ENCODE measurements at regions not wholly inside any gene's neighbourhood (a gene's known extent, or its start where the extent isn't known, plus 50 kb on each side); places are given as distances from the start of the nearest gene placed in this dataset.

- H3K27ac ChIP-seq, result peak overlapping the region; percentile 87
- no peaks in the 10 kb centered on the region for H3K36me3 ChIP-seq (ENCODE audit: insufficient read depth, low read length)
- no peaks in the 10 kb centered on the region for H3K9me3 ChIP-seq (ENCODE audit: low read depth, low read length)
- TF ChIP-seq EZH2 (IDR thresholded peaks at IDR 0.05) (no peak), POLR2AphosphoS5 (IDR thresholded peaks at IDR 0.05; ENCODE audit: borderline replicate concordance, low read depth, low read length) (no peak), FOXP2 (optimal IDR thresholded peaks at IDR 0.05; ENCODE audit: control extremely low read depth, extremely low read length, insufficient read depth) (no peak)
- H3K4me3 ChIP-seq, result peak overlapping the region; percentile 23; the same call in 1 of the 2 replicates
- no peak for DNase-seq (ENCODE audit: low read depth, low spot score)
- no peak overlapping the region for H3K9ac ChIP-seq (ENCODE audit: insufficient read length)
Measured at GRCh38 chr18:43392168-43392567, 114.9 kb upstream of the SYT4 start.

GRCh38 chr18:43393174-43393573 is 115.9 kb upstream of the SYT4 start:
- no peak for DNase-seq (ENCODE audit: low read depth, low spot score)
- Histone ChIP-seq H3K27ac (peak overlapping the region; percentile 87), H3K36me3 (ENCODE audit: insufficient read depth, low read length) (no peaks in the 10 kb centered on the region), H3K4me3 (no peak overlapping the region), H3K9ac (ENCODE audit: insufficient read length) (no peak overlapping the region), H3K9me3 (ENCODE audit: low read depth, low read length) (no peaks in the 10 kb centered on the region)
- TF ChIP-seq POLR2AphosphoS5 (IDR thresholded peaks at IDR 0.05; ENCODE audit: borderline replicate concordance, low read depth, low read length) (no peak), EZH2 (IDR thresholded peaks at IDR 0.05) (no peak), FOXP2 (optimal IDR thresholded peaks at IDR 0.05; ENCODE audit: control extremely low read depth, extremely low read length, insufficient read depth) (no peak)

GRCh38 chr18:43396266-43396665 is 119.0 kb upstream of the SYT4 start:
- no peaks in the 10 kb centered on the region for H3K9me3 ChIP-seq (ENCODE audit: low read depth, low read length)
- H3K9ac ChIP-seq (ENCODE audit: insufficient read length), result peak overlapping the region; percentile 60
- DNase-seq (ENCODE audit: low read depth, low spot score), result no peak
- H3K4me3 ChIP-seq, result 0 out of 2 replicates have a peak overlapping the region, but pooled peaks have one; percentile 30
- TF ChIP-seq FOXP2 (optimal IDR thresholded peaks at IDR 0.05; ENCODE audit: control extremely low read depth, extremely low read length, insufficient read depth) (no peak), EZH2 (IDR thresholded peaks at IDR 0.05) (no peak), POLR2AphosphoS5 (IDR thresholded peaks at IDR 0.05; ENCODE audit: borderline replicate concordance, low read depth, low read length) (no peak)
- no peaks in the 10 kb centered on the region for H3K36me3 ChIP-seq (ENCODE audit: insufficient read depth, low read length)
- H3K27ac ChIP-seq, result peak overlapping the region; percentile 85

GRCh38 chr18:43398601-43399000 is 121.3 kb upstream of the SYT4 start:
- Histone ChIP-seq H3K9me3 (ENCODE audit: low read depth, low read length) (no peaks in the 10 kb centered on the region), H3K27ac (no peak overlapping the region), H3K36me3 (ENCODE audit: insufficient read depth, low read length) (no peaks in the 10 kb centered on the region), H3K9ac (ENCODE audit: insufficient read length) (no peak overlapping the region), H3K4me3 (no peak overlapping the region)
- DNase-seq (ENCODE audit: low read depth, low spot score), result no peak
- TF ChIP-seq EZH2 (IDR thresholded peaks at IDR 0.05), result no peak
- no peak for TF ChIP-seq FOXP2 (optimal IDR thresholded peaks at IDR 0.05; ENCODE audit: control extremely low read depth, extremely low read length, insufficient read depth)
- TF ChIP-seq POLR2AphosphoS5 (IDR thresholded peaks at IDR 0.05; ENCODE audit: borderline replicate concordance, low read depth, low read length), result no peak

GRCh38 chr18:43405097-43405496 is 127.8 kb upstream of the SYT4 start:
- Histone ChIP-seq H3K9me3 (ENCODE audit: low read depth, low read length) (no peaks in the 10 kb centered on the region), H3K9ac (ENCODE audit: insufficient read length) (no peak overlapping the region), H3K36me3 (ENCODE audit: insufficient read depth, low read length) (no peaks in the 10 kb centered on the region), H3K27ac (no peak overlapping the region), H3K4me3 (no peak overlapping the region)
- DNase-seq (ENCODE audit: low read depth, low spot score), result no peak
- TF ChIP-seq FOXP2 (optimal IDR thresholded peaks at IDR 0.05; ENCODE audit: control extremely low read depth, extremely low read length, insufficient read depth) (no peak), EZH2 (IDR thresholded peaks at IDR 0.05) (no peak), POLR2AphosphoS5 (IDR thresholded peaks at IDR 0.05; ENCODE audit: borderline replicate concordance, low read depth, low read length) (no peak)

GRCh38 chr18:43414006-43414405 is 136.7 kb upstream of the SYT4 start:
- H3K9me3 ChIP-seq (ENCODE audit: low read depth, low read length), result no peaks in the 10 kb centered on the region
- no peak overlapping the region for H3K4me3 ChIP-seq
- no peak for TF ChIP-seq EZH2 (IDR thresholded peaks at IDR 0.05)
- no peak overlapping the region for H3K27ac ChIP-seq
- no peaks in the 10 kb centered on the region for H3K36me3 ChIP-seq (ENCODE audit: insufficient read depth, low read length)
- H3K9ac ChIP-seq (ENCODE audit: insufficient read length), result no peak overlapping the region
- DNase-seq (ENCODE audit: low read depth, low spot score), result no peak

- H3K9ac ChIP-seq (ENCODE audit: insufficient read length), result no peak overlapping the region
- TF ChIP-seq FOXP2 (optimal IDR thresholded peaks at IDR 0.05; ENCODE audit: control extremely low read depth, extremely low read length, insufficient read depth) (no peak), EZH2 (IDR thresholded peaks at IDR 0.05) (no peak), POLR2AphosphoS5 (IDR thresholded peaks at IDR 0.05; ENCODE audit: borderline replicate concordance, low read depth, low read length) (no peak)
- DNase-seq (ENCODE audit: low read depth, low spot score), result no peak
- no peaks in the 10 kb centered on the region for H3K36me3 ChIP-seq (ENCODE audit: insufficient read depth, low read length)
- H3K4me3 ChIP-seq, result no peak overlapping the region
- H3K9me3 ChIP-seq (ENCODE audit: low read depth, low read length), result no peaks in the 10 kb centered on the region
- H3K27ac ChIP-seq, result no peak overlapping the region
Measured at GRCh38 chr18:43420091-43420490, 142.8 kb upstream of the SYT4 start.

GRCh38 chr18:43420950-43421349 is 143.7 kb upstream of the SYT4 start:
- Histone ChIP-seq H3K9me3 (ENCODE audit: low read depth, low read length) (no peaks in the 10 kb centered on the region), H3K4me3 (no peak overlapping the region), H3K9ac (ENCODE audit: insufficient read length) (no peak overlapping the region), H3K36me3 (ENCODE audit: insufficient read depth, low read length) (no peaks in the 10 kb centered on the region), H3K27ac (no peak overlapping the region)
- TF ChIP-seq FOXP2 (optimal IDR thresholded peaks at IDR 0.05; ENCODE audit: control extremely low read depth, extremely low read length, insufficient read depth), result no peak
- no peak for TF ChIP-seq EZH2 (IDR thresholded peaks at IDR 0.05)
- no peak for TF ChIP-seq POLR2AphosphoS5 (IDR thresholded peaks at IDR 0.05; ENCODE audit: borderline replicate concordance, low read depth, low read length)
- peak; percentile 12 for DNase-seq (ENCODE audit: low read depth, low spot score)

GRCh38 chr18:43422518-43422917 is 145.2 kb upstream of the SYT4 start:
- H3K36me3 ChIP-seq (ENCODE audit: insufficient read depth, low read length), result no peaks in the 10 kb centered on the region
- no peak overlapping the region for H3K27ac ChIP-seq
- DNase-seq (ENCODE audit: low read depth, low spot score), result no peak
- H3K9ac ChIP-seq (ENCODE audit: insufficient read length), result no peak overlapping the region
- H3K4me3 ChIP-seq, result no peak overlapping the region
- no peak for TF ChIP-seq EZH2 (IDR thresholded peaks at IDR 0.05)
- TF ChIP-seq POLR2AphosphoS5 (IDR thresholded peaks at IDR 0.05; ENCODE audit: borderline replicate concordance, low read depth, low read length), result no peak
- no peaks in the 10 kb centered on the region for H3K9me3 ChIP-seq (ENCODE audit: low read depth, low read length)

All from SK-N-MC (cell line).